ENCODE measurements at regions not wholly inside any gene's neighbourhood (a gene's known extent, or its start where the extent isn't known, plus 50 kb on each side); places are given as distances from the start of the nearest gene placed in this dataset.

DNA sequence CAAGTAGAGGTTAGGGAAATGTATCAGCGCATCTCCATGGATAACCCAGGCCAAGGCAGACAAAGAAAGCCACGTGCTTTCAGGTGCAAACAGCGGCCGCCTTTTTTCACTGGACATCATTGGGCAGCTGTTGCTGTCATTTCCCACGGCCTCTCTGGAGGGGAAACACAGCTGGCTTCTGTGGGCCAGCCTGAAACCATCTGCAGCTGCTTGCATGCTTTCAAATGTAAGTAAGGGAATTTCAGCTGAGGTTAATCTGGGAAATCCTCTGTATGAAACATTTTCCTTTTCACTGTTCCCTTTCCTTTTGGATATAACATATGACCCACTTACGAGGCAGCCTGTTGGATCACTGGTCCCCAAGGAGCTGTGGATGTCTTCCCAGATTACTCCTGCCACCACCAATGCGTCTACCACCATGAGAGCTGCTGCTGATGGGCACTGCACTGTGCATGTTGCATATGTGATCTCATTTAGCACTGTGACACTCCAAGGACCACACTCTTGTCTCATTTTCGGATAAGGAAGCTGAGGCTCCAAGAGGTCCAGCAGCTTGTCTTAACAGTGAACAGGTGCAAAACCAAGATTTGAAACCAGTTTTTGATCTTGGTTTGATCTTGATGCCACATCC is 106.3 kb downstream of the C9orf152 start:
- DNase-seq, result no peak

DNA sequence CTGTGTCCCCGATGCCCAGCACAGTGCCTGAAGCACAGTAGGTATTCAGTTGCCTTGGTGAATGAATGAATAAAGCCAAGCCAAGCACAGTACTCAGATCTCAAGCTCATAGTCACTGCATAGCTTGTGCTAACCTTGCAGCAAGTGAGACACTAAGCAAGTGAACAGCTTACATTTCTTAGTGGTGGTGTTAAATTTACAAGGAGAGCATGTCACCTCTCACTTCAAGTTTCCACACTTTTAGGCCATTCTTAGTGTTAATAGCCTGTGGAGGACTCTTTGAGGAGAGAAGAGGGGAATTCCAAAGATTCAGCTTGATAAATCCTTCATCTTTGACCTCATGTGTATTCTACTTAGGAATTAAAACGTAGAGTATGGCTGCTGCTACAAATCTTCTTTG is 104.7 kb downstream of the C9orf152 start:
- DNase-seq, result no peak

- DNase-seq, result no peak
Observed at GRCh38 chr9:110104261-110104809, 103.6 kb downstream of the C9orf152 start.

DNA sequence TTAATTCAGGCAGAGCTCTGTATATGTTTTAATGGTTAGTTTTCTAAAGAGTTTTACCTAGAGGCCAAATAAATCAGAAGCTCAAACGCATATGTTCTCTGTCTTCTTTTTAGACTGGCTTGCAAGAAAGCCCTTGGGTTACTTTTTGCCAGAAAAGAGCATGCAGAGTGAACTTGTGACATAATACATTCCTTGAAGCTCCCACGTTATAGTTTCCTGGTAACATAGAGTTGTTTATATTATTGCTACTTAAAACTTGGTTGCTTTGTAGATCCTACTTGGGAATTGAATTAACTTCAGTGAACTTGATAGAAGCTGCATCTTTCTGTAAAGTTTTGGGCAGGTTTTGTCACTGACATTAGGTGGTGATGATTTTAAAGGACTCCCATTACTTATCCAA is 102.9 kb downstream of the C9orf152 start:
- no peak for DNase-seq

- peak in 1 of 2 experiments; percentile 15 for DNase-seq
Observed at GRCh38 chr9:110106661-110107060, 101.3 kb downstream of the C9orf152 start.

DNA sequence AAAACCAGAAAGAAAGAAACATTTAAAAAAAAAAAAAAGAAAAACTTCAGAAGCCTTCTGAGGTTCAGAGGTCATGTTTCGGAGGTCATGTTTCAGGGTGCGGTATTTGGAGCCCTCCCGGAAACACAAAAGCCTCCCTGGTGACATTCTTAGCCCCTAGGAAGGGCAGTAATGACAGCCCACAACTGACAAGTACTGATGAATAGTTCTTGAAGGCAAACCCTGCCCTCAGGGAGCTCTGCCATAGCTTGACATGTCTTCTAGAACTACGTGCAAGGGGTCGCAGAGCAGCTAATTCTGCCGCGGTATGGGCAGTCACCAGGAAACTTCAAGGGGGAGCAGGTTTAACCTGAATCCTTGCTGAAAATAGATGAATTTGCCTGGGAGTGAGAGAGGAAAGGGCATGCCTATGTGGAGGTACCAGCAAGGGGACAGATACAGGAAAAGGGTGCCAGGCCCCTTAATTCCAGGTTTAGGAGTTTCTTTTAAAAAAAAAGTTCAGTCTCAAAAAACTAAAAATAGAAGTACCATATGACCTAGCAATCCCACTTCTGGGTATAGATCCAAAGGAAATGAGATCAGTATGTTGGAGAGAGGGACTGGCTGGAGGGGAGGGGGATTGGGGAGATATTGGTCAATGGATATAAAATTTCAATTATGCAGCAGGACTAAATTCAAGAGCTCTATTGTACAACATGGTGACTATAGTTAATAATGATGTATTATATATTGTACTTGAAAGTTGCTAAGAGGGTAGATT is 98.4 kb downstream of the C9orf152 start:
- no peak for DNase-seq

DNA sequence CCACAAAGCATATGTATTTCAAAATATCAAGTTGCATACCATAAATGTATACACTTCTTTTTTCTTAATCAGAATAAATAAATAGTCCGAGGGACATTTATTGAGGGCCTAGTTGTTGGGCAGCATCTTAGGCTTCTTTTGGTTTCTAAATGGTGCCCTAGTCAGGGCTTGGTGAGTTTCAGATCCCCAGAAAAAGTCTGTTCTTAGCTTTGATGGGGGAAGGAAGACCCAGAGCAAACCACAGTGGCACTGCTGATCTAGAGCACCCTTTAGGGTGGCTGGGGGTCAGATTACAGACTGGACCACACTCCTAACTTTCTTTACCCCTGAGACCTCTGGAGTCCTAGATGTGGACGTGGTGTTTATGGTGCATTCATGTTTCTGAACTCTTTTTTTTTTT is 97.8 kb downstream of the C9orf152 start:
- no peak for DNase-seq

DNA sequence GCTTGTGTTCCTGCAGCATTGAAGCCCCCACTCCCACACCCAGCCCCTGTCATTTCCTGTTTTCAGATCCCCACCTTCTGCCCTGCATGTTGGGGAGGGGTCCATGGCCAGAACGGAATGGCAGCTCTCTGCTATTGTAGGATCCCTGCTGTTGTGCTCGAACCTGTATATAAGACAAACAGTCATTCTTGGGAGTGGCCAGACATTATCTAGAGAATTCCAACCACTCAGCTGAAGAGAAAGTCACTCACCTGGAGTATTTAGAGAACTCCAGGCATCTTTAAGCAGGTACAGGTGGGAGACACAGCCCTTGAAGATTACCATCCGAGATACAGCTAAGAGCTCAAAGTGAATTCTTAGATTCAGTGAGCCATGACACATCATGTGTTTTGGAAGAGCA is 96.1 kb downstream of the C9orf152 start:
- no peak for DNase-seq

- no peak for DNase-seq
Observed at GRCh38 chr9:110112792-110113191, 95.2 kb downstream of the C9orf152 start.

DNA sequence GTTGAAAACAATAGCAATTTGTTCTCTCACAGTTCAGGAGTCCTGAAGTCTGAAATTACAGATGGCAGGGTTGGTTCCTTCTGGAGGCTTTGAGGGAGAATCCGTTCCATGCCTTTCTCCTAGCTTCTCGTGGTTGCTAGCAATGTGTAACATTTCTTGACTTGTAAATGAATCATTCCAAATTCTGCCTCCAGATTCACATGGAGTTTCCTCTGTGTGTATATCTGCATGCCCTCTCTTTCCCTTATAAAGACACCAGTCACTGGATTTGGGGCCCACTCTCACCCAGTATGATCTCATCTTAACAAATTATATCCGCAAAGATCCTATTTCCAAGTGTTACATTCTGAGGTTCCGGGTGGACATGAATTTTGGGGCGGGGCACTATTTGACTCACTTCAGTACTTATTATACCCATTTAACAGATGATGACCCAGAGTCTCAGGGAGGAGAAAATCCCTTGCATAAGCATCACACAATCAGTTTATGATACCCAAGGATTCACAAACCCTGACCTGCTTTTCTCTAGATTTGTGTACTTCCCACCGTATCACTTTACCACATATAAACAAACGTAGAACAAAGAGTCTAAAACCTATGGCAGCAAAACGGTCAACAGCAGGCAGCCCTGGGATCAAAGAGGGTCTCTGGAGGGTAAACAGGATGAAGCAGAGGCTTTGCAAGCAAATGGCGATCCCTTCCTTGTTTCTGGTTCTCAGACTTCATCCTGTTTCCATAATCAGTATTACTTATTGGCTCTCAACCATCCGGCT is 93.7 kb downstream of the C9orf152 start:
- DNase-seq, result no peak

- DNase-seq, result no peak
Observed at GRCh38 chr9:110114859-110115201, 93.1 kb downstream of the C9orf152 start.

DNA sequence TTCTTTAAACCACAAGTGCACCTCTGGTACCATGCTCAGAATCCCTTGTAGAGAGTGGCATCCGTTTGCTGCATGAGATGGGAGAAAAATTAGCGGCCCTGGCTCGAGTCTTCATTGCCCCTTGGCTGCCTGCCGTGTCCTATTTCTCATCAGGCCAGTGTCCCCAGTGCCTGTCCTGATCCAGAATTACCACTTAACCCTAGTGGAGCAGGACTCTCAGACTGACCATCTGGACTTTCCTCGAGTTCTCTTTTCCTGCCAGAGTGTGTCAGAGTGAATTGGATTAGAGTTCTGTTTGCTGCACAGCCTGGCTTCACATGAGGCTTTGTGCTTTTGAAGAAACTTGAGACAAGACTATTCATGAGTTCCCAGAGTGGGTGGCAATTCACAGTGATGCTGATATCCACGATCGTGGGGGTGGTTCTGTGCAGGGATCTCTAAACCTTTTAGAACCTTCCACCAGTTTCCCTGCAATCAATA is 92.6 kb downstream of the C9orf152 start:
- no peak for DNase-seq

GRCh38 chr9:110115826-110116542 is 92.0 kb downstream of the C9orf152 start:
- DNase-seq, result no peak

DNA sequence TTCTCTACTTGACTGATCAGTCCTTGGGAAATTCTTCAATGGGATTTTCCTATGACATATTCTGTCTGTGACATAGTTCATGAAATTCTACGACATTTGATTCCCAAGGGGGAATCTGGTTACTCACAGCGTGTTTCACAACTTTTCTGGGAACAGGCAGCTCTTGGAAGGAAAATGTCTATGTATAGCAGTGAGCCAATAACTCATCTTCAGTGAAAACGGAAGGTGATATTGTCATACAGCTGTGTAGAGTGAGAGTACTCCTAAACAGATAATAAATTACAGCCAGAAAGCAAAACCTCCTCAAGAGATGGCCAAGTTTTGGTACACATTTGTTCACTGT is 91.4 kb downstream of the C9orf152 start:
- DNase-seq, result no peak

DNA sequence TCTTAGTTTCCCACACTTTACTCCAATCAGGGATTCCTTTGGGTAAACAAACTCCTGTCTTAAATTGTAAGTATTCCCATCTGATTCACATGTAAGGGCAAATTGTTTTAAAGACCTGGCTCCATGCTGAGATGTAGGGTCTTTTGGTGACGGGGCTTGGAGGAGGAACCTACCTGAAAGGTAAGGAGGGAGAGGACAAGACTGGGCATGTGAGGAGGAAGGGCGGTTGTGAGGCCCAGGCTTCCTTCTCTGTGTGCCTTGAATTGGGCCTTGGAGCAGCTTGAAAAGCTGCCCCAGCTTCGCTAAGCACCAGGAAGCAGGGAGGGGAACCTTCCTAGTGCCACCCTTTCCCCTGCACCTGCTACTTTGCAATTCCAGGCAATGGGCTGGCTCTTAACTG is 86.8 kb downstream of the C9orf152 start:
- no peak for DNase-seq

DNA sequence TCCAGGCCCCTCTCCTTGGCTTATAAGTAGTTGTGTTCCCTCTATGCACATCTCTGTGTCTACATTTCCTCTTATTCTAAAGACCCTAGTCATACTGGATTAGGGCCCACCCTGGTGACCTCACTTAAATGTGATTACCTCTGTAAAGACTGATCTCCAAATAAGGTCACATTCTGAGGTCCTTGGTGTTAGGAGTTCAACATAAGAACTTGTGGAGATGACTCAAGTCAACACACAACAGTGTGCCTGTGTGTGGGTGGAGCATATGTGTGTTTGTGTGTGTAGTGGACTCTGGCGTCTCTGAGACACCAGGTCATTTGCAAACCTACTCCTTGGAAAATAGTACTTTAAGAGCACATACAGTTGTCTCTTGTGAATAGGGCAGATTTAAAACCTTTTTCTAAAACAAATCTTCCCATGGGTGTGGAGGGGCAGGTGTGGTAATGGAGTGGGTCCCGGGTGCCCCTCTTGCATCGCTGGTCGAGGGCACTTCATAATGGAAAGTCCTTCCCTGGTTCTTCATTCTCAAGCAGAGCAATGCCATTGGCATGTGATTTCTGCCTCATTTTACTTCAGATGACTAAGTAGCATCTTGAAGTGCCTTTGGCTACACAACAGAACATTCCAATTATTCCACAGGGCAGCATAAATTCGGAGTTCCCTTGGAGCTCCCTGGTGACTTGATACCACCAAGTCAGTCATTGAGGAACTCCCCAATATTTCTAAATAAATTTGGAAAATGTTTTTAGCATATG is 84.4 kb downstream of the C9orf152 start:
- DNase-seq, result no peak

DNA sequence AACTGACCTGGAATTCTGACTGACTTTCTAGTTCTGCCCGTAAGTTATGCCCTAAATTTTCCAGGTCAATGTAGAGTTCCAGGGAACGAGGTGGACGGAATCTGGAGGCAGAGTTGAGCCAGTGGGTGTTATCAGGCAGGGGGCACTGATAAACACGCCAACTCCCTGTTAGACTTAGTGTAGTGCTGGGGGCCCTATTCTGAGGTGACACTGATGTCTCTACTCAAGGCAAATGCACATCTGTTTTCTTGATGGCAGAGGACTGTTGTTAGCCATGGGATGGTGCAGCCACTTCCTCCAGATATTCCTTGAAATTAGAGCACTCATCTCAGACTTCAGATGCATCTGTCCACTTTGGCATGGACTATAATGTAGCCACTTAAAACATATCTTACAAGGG is 83.5 kb downstream of the C9orf152 start:
- DNase-seq, result no peak

DNA sequence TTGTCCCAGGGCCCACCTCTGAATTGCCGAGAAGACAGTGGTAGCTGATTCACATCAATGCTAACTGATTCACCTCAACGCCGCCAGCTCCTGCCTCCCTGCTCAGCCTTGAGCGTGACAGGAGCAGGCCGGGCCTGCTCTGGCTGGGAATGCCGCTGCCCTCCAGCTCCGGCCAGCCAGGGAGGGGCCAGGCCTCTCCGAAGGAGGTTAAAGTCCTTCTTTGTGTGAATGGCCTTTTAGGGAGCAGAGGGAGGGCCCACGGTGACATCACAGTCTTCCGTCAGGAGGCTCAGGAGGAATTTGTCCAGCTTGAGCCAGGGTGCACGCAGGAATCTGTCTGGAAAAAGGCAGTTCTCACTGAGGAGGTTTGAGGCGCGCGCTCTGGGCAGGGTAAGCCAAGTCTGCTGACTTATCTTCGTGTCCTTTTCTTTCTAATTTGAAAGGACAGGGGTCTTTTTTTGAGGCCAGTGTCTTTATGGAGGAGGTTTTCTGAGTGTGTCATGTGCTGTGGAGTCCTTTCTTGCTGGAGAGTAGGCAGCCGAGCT is 82.7 kb downstream of the C9orf152 start:
- no peak for DNase-seq

DNA sequence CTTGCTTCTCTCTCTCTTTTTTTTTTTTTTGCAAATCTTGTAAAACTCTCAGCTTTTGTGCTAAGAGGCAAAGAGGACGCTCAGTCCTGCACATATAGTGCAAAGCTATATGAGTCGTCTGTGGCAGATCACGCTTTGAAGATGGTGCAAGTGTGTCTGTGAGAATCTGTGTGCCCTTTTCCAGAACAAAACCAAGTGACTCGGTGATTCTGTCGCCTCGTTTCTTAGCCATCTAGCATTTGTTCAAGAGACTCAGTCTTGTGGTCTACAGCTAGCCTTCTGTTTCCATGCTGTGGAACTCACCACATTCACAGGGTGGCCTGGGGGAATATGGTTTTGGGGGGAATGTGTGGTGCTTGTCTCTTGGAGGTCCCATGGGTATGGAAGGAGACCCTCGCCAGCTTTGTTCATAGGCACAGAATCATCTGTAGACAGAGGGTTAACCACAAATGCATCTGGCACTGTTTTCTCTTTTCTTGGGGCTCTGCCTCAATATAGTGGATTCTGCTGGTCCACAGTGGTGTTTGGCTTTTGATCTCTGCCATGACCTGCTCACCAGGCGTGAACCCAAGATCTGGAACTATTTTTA is 82.1 kb downstream of the C9orf152 start:
- DNase-seq, result no peak

DNA sequence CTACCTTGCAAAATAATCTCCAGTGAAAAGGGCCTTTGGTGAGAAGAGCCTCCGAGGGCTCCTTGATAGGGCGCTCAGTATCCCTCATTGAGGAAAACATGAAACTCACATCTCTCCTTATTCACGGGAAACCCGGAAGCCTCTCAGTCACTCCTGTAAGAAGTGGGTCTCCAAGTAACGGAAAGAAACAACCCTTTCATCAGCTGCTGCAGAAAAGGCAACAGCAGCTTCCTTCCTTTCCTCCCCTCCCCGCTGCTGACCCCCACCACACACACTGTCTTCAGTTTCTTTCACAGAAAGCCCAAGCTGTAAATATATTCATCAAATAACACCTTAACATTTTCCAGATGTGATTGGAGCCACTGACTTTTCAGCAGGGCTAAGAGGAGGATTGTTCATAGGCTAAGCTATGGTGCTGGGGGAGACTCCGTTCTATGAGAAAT is 81.4 kb downstream of the C9orf152 start:
- DNase-seq, result no peak
